Activated naive CD4-positive, alpha-beta T cell treated with Interleukin-2 at 50 U/mL for 16 hours (primary cell): ENCODE measurements at regions not wholly inside any gene's neighbourhood (a gene's known extent, or its start where the extent isn't known, plus 50 kb on each side); places are given as distances from the start of the nearest gene placed in this dataset.
"Not testable (repeated sequence)": the region's sequence is repeated elsewhere in the genome, so short reads cannot be mapped to it uniquely, and the experiment has no call there.

Experiments used
- DNase-seq: peaks from one replicate; pipeline ENCODE4 v3.0.0-alpha.2; 2020

- DNase-seq = no peak
Observed at GRCh38 chr5:106290841-106291240, 1379.9 kb downstream of the EFNA5 start.

- no peak for DNase-seq
Observed at GRCh38 chr5:106288979-106289378, 1381.8 kb downstream of the EFNA5 start.

- DNase-seq = no peak
Observed at GRCh38 chr5:106277540-106278096, 1393.1 kb downstream of the EFNA5 start.

GRCh38 chr5:106269252-106269843 is 1401.4 kb downstream of the EFNA5 start:
- no peak for DNase-seq

- no peak for DNase-seq
Observed at GRCh38 chr5:106267256-106267655, 1403.5 kb downstream of the EFNA5 start.

- DNase-seq = no peak
Observed at GRCh38 chr5:106262395-106262794, 1408.3 kb downstream of the EFNA5 start.

- DNase-seq = not testable (repeated sequence)
Observed at GRCh38 chr5:106259431-106260090, 1411.2 kb downstream of the EFNA5 start.

- DNase-seq = no peak
Observed at GRCh38 chr5:106258591-106259125, 1412.1 kb downstream of the EFNA5 start.

- no peak for DNase-seq
Observed at GRCh38 chr5:106254784-106255183, 1416.0 kb downstream of the EFNA5 start.

- DNase-seq = not testable (repeated sequence)
Observed at GRCh38 chr5:106246044-106246745, 1424.5 kb downstream of the EFNA5 start.

GRCh38 chr5:106241409-106241808 is 1429.3 kb downstream of the EFNA5 start:
- DNase-seq = no peak

- DNase-seq = no peak
Observed at GRCh38 chr5:106205916-106206571, 1464.7 kb downstream of the EFNA5 start.

- no peak for DNase-seq
Observed at GRCh38 chr5:106202035-106202434, 1468.7 kb downstream of the EFNA5 start.

GRCh38 chr5:106200971-106201370 is 1469.8 kb downstream of the EFNA5 start:
- DNase-seq = no peak

GRCh38 chr5:106195679-106196474 is 1474.9 kb downstream of the EFNA5 start:
- no peak for DNase-seq

- DNase-seq = no peak
Observed at GRCh38 chr5:106189121-106189809, 1481.5 kb downstream of the EFNA5 start.

- DNase-seq = no peak
Observed at GRCh38 chr5:106185661-106186081, 1485.1 kb downstream of the EFNA5 start.

- DNase-seq = no peak
Observed at GRCh38 chr5:106174903-106175302, 1495.8 kb downstream of the EFNA5 start.

- no peak for DNase-seq
Observed at GRCh38 chr5:106172681-106173532, 1497.8 kb downstream of the EFNA5 start.

GRCh38 chr5:106171708-106172107 is 1499.0 kb downstream of the EFNA5 start:
- no peak for DNase-seq

GRCh38 chr5:106171132-106171531 is 1499.6 kb downstream of the EFNA5 start:
- no peak for DNase-seq
